H1 (cell line): ENCODE measurements at regions not wholly inside any gene's neighbourhood (a gene's known extent, or its start where the extent isn't known, plus 50 kb on each side); places are given as distances from the start of the nearest gene placed in this dataset.

Source experiments
- CTCF ChIA-PET: fragments of 300-600 bp; sonication (Branson Sonifier 250); formaldehyde crosslinking; loops from one replicate; lab custom pipeline; 2021; ENCODE audit not compliant: partially characterized antibody; lab: Charles Lee
- POLR2A ChIA-PET: fragments of 300-600 bp; sonication (Branson Sonifier 250); formaldehyde crosslinking; loops from one replicate; lab custom pipeline; 2021; ENCODE audit warnings: inconsistent platforms; ENCODE audit not compliant: partially characterized antibody; lab: Charles Lee
- DNase-seq, 2 experiments: peaks; one replicate each; pipeline versions ENCODE4 v3.0.0 to v3.0.0-alpha.2; 2010 to 2022; ENCODE audit warnings: low spot score in 2 of 2, low read depth in 1 of 2, mixed read lengths in 1 of 2
- FAIRE-seq: peaks from 2 replicates; lab custom pipeline; 2011; peaks lifted over from hg19 to GRCh38; lab: Jason Lieb, UNC
- H2AFZ ChIP-seq: 2 replicates; pipeline ENCODE4 v1.8.1; 2012; ENCODE audit warnings: low read length, inconsistent platforms
- H2AK5ac ChIP-seq: 2 replicates; pipeline ENCODE4 v1.6.1; 2013; ENCODE audit warnings: low read depth, low read length
- H2BK120ac ChIP-seq: replicated peaks from 2 replicates; pipeline ENCODE3; 2013; ENCODE audit warnings: low read depth, low read length, inconsistent platforms
- H2BK12ac ChIP-seq: 2 replicates; pipeline ENCODE4 v1.6.1; 2013; ENCODE audit warnings: low read depth, low read length
- H2BK15ac ChIP-seq: 2 replicates; pipeline ENCODE4 v1.6.1; 2013; ENCODE audit warnings: low read length
- H2BK20ac ChIP-seq: 2 replicates; pipeline ENCODE4 v1.6.1; 2013; ENCODE audit warnings: low read length
- H2BK5ac ChIP-seq: 2 replicates; pipeline ENCODE4 v1.6.1; 2013; ENCODE audit warnings: low read depth, low read length
- H3K14ac ChIP-seq: 2 replicates; pipeline ENCODE4 v1.6.1; 2013; ENCODE audit warnings: inconsistent platforms; ENCODE audit not compliant: insufficient read length
- H3K18ac ChIP-seq: 2 replicates; pipeline ENCODE4 v1.6.1; 2013; ENCODE audit warnings: low read length; ENCODE audit errors: extremely low read depth
- H3K23ac ChIP-seq: 2 replicates; pipeline ENCODE4 v1.6.1; 2013; ENCODE audit warnings: inconsistent platforms; ENCODE audit not compliant: insufficient read length
- H3K23me2 ChIP-seq: 2 replicates; pipeline ENCODE4 v1.6.1; 2013; ENCODE audit warnings: low read depth, low read length
- H3K27ac ChIP-seq: 2 replicates; pipeline ENCODE4 v1.6.1; 2011; ENCODE audit warnings: low read depth, low read length, inconsistent platforms
- H3K27me3 ChIP-seq, 4 experiments: replicated peaks in 1 of 4; 1 replicate in 1 of 4; 2 replicates in 3 of 4; pipeline versions ENCODE4 v1.6.1 to v1.8.1; 2011 to 2013; ENCODE audit warnings: low read length in 3 of 4, mild to moderate bottlenecking in 3 of 4, inconsistent platforms in 2 of 4, mixed read lengths in 2 of 4, moderate library complexity in 1 of 4; ENCODE audit not compliant: control insufficient read depth in 3 of 4, insufficient read depth in 3 of 4; ENCODE audit errors: extremely low read depth in 1 of 4
- H3K36me3 ChIP-seq, 4 experiments: 2 replicates each; pipeline versions ENCODE4 v1.6.1 to v1.8.1; 2011 to 2013; ENCODE audit warnings: mild to moderate bottlenecking in 4 of 4, low read length in 3 of 4, moderate library complexity in 2 of 4, control low read depth in 1 of 4, inconsistent platforms in 1 of 4; ENCODE audit not compliant: insufficient read depth in 4 of 4, control insufficient read depth in 2 of 4
- H3K4ac ChIP-seq: replicated peaks from 2 replicates; pipeline ENCODE3; 2013; ENCODE audit warnings: low read length, low read depth, mixed read lengths, inconsistent platforms; ENCODE audit not compliant: insufficient read length
- H3K4me1 ChIP-seq, 4 experiments: replicated peaks in 1 of 4; 1 replicate in 1 of 4; 2 replicates in 3 of 4; pipeline versions ENCODE4 v1.6.1 to v1.8.1; 2011 to 2013; ENCODE audit warnings: low read length in 3 of 4, inconsistent platforms in 2 of 4, mixed read lengths in 1 of 4; ENCODE audit not compliant: insufficient read depth in 4 of 4, control insufficient read depth in 3 of 4
- H3K4me2 ChIP-seq, 2 experiments: 2 replicates each; pipeline versions ENCODE4 v1.6.1 to v1.8.1; 2011 to 2013; ENCODE audit warnings: low read depth in 2 of 2, low read length in 2 of 2, control low read depth in 1 of 2, inconsistent platforms in 1 of 2, mild to moderate bottlenecking in 1 of 2; ENCODE audit not compliant: insufficient read depth in 1 of 2
- H3K4me3 ChIP-seq, 4 experiments: fragments of 200-600, 300-600 bp in 1 of 4; sonication (generic), shearing (Covaris generic), sonication (Bioruptor Twin) in 1 of 4; 2 replicates each; pipeline versions ENCODE4 v1.5.1 to v1.8.1; 2011 to 2016; ENCODE audit warnings: low read length in 4 of 4, low read depth in 3 of 4, control low read depth in 2 of 4, inconsistent platforms in 2 of 4, mild to moderate bottlenecking in 2 of 4, mixed read lengths in 1 of 4, moderate library complexity in 1 of 4; ENCODE audit not compliant: insufficient read depth in 2 of 4; ENCODE audit errors: extremely low read depth in 1 of 4
- H3K56ac ChIP-seq: replicated peaks from 2 replicates; pipeline ENCODE3; 2013; ENCODE audit warnings: low read depth, mild to moderate bottlenecking, mixed read lengths, low read length, inconsistent platforms; ENCODE audit not compliant: insufficient read length
- H3K79me1 ChIP-seq: 2 replicates; pipeline ENCODE4 v1.6.1; 2013; ENCODE audit warnings: low read depth, low read length, control low read depth
- H3K79me2 ChIP-seq, 2 experiments: 2 replicates each; pipeline versions ENCODE4 v1.6.1 to v1.8.1; 2012 to 2013; ENCODE audit warnings: low read length in 2 of 2, mild to moderate bottlenecking in 2 of 2, inconsistent platforms in 1 of 2; ENCODE audit not compliant: insufficient read depth in 2 of 2, control insufficient read depth in 1 of 2
- H3K9ac ChIP-seq, 4 experiments: replicated peaks in 1 of 4; 1 replicate in 1 of 4; 2 replicates in 3 of 4; pipeline versions ENCODE4 v1.6.1 to v1.8.1; 2011 to 2013; ENCODE audit warnings: low read depth in 3 of 4, low read length in 3 of 4, control low read depth in 2 of 4, mild to moderate bottlenecking in 2 of 4, moderate library complexity in 2 of 4, inconsistent platforms in 1 of 4; ENCODE audit errors: extremely low read depth in 1 of 4
- H3K9me3 ChIP-seq, 2 experiments: 2 replicates each; pipeline versions ENCODE4 v1.6.1 to v1.8.1; 2012 to 2013; ENCODE audit warnings: mild to moderate bottlenecking in 2 of 2, moderate library complexity in 2 of 2, control low read depth in 1 of 2, inconsistent platforms in 1 of 2, low read depth in 1 of 2, low read length in 1 of 2, mixed read lengths in 1 of 2; ENCODE audit not compliant: insufficient read depth in 2 of 2
- H4K20me1 ChIP-seq, 2 experiments: replicated peaks in 1 of 2; 2 replicates each; pipeline versions ENCODE3 to v1.8.1; 2011 to 2013; ENCODE audit warnings: inconsistent platforms in 2 of 2, low read length in 2 of 2, mild to moderate bottlenecking in 1 of 2; ENCODE audit not compliant: insufficient read depth in 2 of 2, control insufficient read depth in 1 of 2
- H4K5ac ChIP-seq: 2 replicates; pipeline ENCODE4 v1.6.1; 2013; ENCODE audit warnings: low read length, low read depth, mixed read lengths, inconsistent platforms; ENCODE audit not compliant: insufficient read length
- H4K8ac ChIP-seq: 2 replicates; pipeline ENCODE4 v1.8.0; 2013; ENCODE audit warnings: mild to moderate bottlenecking, moderate library complexity, low read length, inconsistent platforms; ENCODE audit not compliant: insufficient read depth; ENCODE audit errors: extremely low read depth
- H4K91ac ChIP-seq: replicated peaks from 2 replicates; pipeline ENCODE3; 2013; ENCODE audit warnings: low read length, mixed read lengths, inconsistent platforms; ENCODE audit not compliant: insufficient read length
- CEBPB ChIP-seq: IDR thresholded peaks from 2 replicates; pipeline ENCODE4 v1.6.1; 2012; ENCODE audit warnings: low read depth, low read length
- EZH2 ChIP-seq: fragments of 200-600 bp; sonication (generic); IDR thresholded peaks from 2 replicates; pipeline ENCODE4 v1.7.1; 2012; ENCODE audit warnings: low read depth, mild to moderate bottlenecking, moderate library complexity, low read length, inconsistent platforms; ENCODE audit not compliant: severe bottlenecking
- FOSL1 ChIP-seq: IDR thresholded peaks from 2 replicates; pipeline ENCODE4 v1.6.1; 2011; ENCODE audit warnings: mild to moderate bottlenecking, low read depth, low read length, moderate library complexity; ENCODE audit not compliant: insufficient read depth
- HDAC2 ChIP-seq, 2 experiments: fragments of 300-600 bp in 1 of 2; sonication (generic) in 1 of 2; IDR thresholded peaks; 2 replicates each; pipeline ENCODE4 v1.6.1; 2011 to 2012; ENCODE audit warnings: low read depth in 2 of 2, low read length in 2 of 2, mild to moderate bottlenecking in 2 of 2, moderate library complexity in 2 of 2, borderline replicate concordance in 1 of 2, inconsistent platforms in 1 of 2
- POLR2A ChIP-seq, 2 experiments: IDR thresholded peaks; 1 replicate in 1 of 2; 2 replicates in 1 of 2; pipeline ENCODE4 v1.6.1; 2011; ENCODE audit warnings: low read depth in 2 of 2, low read length in 2 of 2, mild to moderate bottlenecking in 2 of 2; ENCODE audit errors: control extremely low read depth in 1 of 2
- POLR2AphosphoS5 ChIP-seq: IDR thresholded peaks from 2 replicates; pipeline ENCODE4 v1.6.1; 2011; ENCODE audit warnings: low read depth, low read length
- RXRA ChIP-seq: IDR thresholded peaks from 2 replicates; pipeline ENCODE4 v1.6.1; 2011; ENCODE audit warnings: low read depth, mild to moderate bottlenecking, low read length, moderate library complexity; ENCODE audit not compliant: insufficient read depth
- SP1 ChIP-seq: IDR thresholded peaks from 2 replicates; pipeline ENCODE4 v1.6.1; 2011; ENCODE audit warnings: low read depth, low read length
- SUZ12 ChIP-seq: fragments of 200-600 bp; sonication (generic); IDR thresholded peaks from 2 replicates; pipeline ENCODE4 v1.6.1; 2012; ENCODE audit warnings: mild to moderate bottlenecking, inconsistent platforms, low read length, moderate library complexity, mixed read lengths
- TEAD4 ChIP-seq: IDR thresholded peaks from 2 replicates; pipeline ENCODE4 v1.6.1; 2012; ENCODE audit warnings: low read depth, low read length, inconsistent platforms, mixed read lengths
- WGBS, 2 experiments: shearing (Covaris generic) in 1 of 2; methylation state at CpG; one replicate each; pipeline versions ENCODE4 v1.1.6 to v1.1.7; 2013 to 2015; ENCODE audit warnings: low lambda C conversion rate in 2 of 2, mixed read lengths in 2 of 2, inconsistent platforms in 1 of 2, low coverage in 1 of 2, missing lambda C conversion rate in 1 of 2; ENCODE audit not compliant: insufficient replicate concordance in 2 of 2, insufficient coverage in 1 of 2, insufficient read length in 1 of 2; ENCODE audit errors: extremely low coverage in 1 of 2, missing lambda C conversion rate in 1 of 2; 5-methylcytosine and 5-hydroxymethylcytosine counted together
- TF ChIP-seq, protein P1 (sequence below), 3 experiments: IDR thresholded peaks; 1 replicate in 2 of 3; 2 replicates in 1 of 3; pipeline versions ENCODE4 v1.5.1 to v1.6.1; 2011; ENCODE audit warnings: low read length in 3 of 3, mild to moderate bottlenecking in 3 of 3, inconsistent platforms in 2 of 3, low read depth in 1 of 3, moderate library complexity in 1 of 3; ENCODE audit not compliant: insufficient read depth in 1 of 3; ENCODE audit errors: control extremely low read depth in 1 of 3
- TF ChIP-seq, protein P2 (sequence below): IDR thresholded peaks from 2 replicates; pipeline ENCODE4 v1.6.1; 2011; ENCODE audit warnings: low read length, improper control_type of control experiment

DNA sequence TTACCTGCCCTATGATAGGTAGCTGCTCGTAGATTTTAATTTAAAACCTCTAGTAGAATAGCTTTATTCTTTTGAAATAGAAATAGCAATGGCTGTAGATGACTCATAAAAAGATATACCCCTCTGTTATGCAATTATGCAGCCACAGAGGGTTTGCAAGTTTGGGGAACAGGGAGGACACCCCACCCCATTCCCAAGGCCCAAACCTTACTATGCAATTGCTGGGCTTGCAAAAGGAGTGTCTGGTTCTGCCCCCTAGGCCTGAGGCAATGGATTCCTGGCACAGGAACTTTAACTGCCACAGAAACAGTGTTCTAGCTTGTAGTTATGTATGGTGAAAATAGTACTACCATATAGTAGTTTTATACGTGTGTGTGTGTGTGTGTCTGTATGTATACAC lies 403.3 kb downstream of the ADAMTS20 start:
- CTCF ChIA-PET, result interaction anchor here (0.9 to 1.0 kb wide), 2 partner anchors 28 to 385 kb away, joined by 3 read pairs; no protein-coding TSS in a partner anchor
- H4K20me1 ChIP-seq, result no peaks in the 10 kb centered on the region
- H3K56ac ChIP-seq, result no peak overlapping the region
- no peak overlapping the region for H3K4me3 ChIP-seq
- H2BK15ac ChIP-seq, result no peak overlapping the region
- H3K79me2 ChIP-seq, result no peaks in the 10 kb centered on the region
- no peak overlapping the region for H2BK12ac ChIP-seq
- no peak overlapping the region for H2AK5ac ChIP-seq
- no peak overlapping the region for H3K14ac ChIP-seq
- no peak overlapping the region for H3K27ac ChIP-seq
- no peak for FAIRE-seq
- no peak overlapping the region for H3K23ac ChIP-seq
- no peaks in the 10 kb centered on the region for H3K23me2 ChIP-seq
- no peaks in the 10 kb centered on the region for H3K9me3 ChIP-seq
- H4K91ac ChIP-seq, result no peak overlapping the region
- POLR2A ChIA-PET, result no interaction called here
- no peak overlapping the region for H2BK120ac ChIP-seq
- no peak overlapping the region for H4K5ac ChIP-seq
- no peaks in the 10 kb centered on the region for H3K79me1 ChIP-seq
- H3K27me3 ChIP-seq, result no peaks in the 10 kb centered on the region
- H2AFZ ChIP-seq, result no peak overlapping the region
- H3K4ac ChIP-seq, result no peak overlapping the region
- no peak overlapping the region for H3K18ac ChIP-seq
- H2BK20ac ChIP-seq, result no peak overlapping the region
- no peaks in the 10 kb centered on the region for H3K4me1 ChIP-seq
- no peak overlapping the region for H3K4me2 ChIP-seq
- H4K8ac ChIP-seq, result no peak overlapping the region
- WGBS, 2 experiments, result 95% methylated on average over 2 of the region's 2 CpGs; no CpG with 5 or more reads in 1 of the 2 experiments
- DNase-seq, result no peak
- H2BK5ac ChIP-seq, result no peak overlapping the region
- H3K36me3 ChIP-seq, result no peaks in the 10 kb centered on the region
- H3K9ac ChIP-seq, result no peak overlapping the region
- TF ChIP-seq HDAC2 (IDR thresholded peaks at IDR 0.05; ENCODE audit: borderline replicate concordance in 1 of 2, low read depth in 2 of 2, low read length in 2 of 2), result no peak
- TF ChIP-seq FOSL1, result no peak
- TF ChIP-seq TEAD4, result no peak
- TF ChIP-seq CEBPB, result no peak
- no peak for TF ChIP-seq RXRA
- no peak for TF ChIP-seq SUZ12
- TF ChIP-seq SP1, result no peak
- no peak for TF ChIP-seq EZH2
- no peak for TF ChIP-seq POLR2A (IDR thresholded peaks at IDR 0.05; ENCODE audit: control extremely low read depth in 1 of 2, low read depth in 2 of 2, low read length in 2 of 2)
- TF ChIP-seq, protein P1, sequence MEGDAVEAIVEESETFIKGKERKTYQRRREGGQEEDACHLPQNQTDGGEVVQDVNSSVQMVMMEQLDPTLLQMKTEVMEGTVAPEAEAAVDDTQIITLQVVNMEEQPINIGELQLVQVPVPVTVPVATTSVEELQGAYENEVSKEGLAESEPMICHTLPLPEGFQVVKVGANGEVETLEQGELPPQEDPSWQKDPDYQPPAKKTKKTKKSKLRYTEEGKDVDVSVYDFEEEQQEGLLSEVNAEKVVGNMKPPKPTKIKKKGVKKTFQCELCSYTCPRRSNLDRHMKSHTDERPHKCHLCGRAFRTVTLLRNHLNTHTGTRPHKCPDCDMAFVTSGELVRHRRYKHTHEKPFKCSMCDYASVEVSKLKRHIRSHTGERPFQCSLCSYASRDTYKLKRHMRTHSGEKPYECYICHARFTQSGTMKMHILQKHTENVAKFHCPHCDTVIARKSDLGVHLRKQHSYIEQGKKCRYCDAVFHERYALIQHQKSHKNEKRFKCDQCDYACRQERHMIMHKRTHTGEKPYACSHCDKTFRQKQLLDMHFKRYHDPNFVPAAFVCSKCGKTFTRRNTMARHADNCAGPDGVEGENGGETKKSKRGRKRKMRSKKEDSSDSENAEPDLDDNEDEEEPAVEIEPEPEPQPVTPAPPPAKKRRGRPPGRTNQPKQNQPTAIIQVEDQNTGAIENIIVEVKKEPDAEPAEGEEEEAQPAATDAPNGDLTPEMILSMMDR (IDR thresholded peaks at IDR 0.05; ENCODE audit: control extremely low read depth in 1 of 3, insufficient read depth in 1 of 3, low read depth in 1 of 3, low read length in 3 of 3), result no peak
- TF ChIP-seq, protein P2, sequence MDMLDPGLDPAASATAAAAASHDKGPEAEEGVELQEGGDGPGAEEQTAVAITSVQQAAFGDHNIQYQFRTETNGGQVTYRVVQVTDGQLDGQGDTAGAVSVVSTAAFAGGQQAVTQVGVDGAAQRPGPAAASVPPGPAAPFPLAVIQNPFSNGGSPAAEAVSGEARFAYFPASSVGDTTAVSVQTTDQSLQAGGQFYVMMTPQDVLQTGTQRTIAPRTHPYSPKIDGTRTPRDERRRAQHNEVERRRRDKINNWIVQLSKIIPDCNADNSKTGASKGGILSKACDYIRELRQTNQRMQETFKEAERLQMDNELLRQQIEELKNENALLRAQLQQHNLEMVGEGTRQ, result no peak
- TF ChIP-seq POLR2AphosphoS5, result no peak
